Peyer's patch (tissue), 4 donors: ENCODE measurements at regions not wholly inside any gene's neighbourhood (a gene's known extent, or its start where the extent isn't known, plus 50 kb on each side); places are given as distances from the start of the nearest gene placed in this dataset.

Experiments used
- DNase-seq, 3 donors: peaks; one replicate each; pipeline ENCODE4 v3.0.0-alpha.2; 2017 to 2019
- H3K27ac ChIP-seq, 4 donors: fragments of 200-600 bp; sonication (generic); one replicate each; pipeline ENCODE4 v1.5.1; 2016 to 2019
- H3K27me3 ChIP-seq, 2 donors: fragments of 200-600 bp; sonication (generic); one replicate each; pipeline ENCODE4 v1.5.1; 2019
- H3K36me3 ChIP-seq, 3 donors: fragments of 200-600 bp; sonication (generic); one replicate each; pipeline ENCODE4 v1.5.1; 2016 to 2019
- H3K4me1 ChIP-seq, 4 donors: fragments of 200-600 bp; sonication (generic); one replicate each; pipeline ENCODE4 v1.5.1; 2016 to 2019
- H3K4me3 ChIP-seq, 4 donors: fragments of 200-600 bp; sonication (generic); 1 replicate in 3 of 4; 2 replicates in 1 of 4; pipeline ENCODE4 v1.5.1; 2016 to 2019; ENCODE audit warnings: mild to moderate bottlenecking in 1 of 4
- H3K9me3 ChIP-seq, 4 donors: fragments of 200-600 bp; sonication (generic); one replicate each; pipeline ENCODE4 v1.5.1; 2016 to 2019; ENCODE audit warnings: mild to moderate bottlenecking in 1 of 4
- CTCF ChIP-seq, 6 experiments: fragments of 450-650 bp in 4 of 6; fragments of 200-600 bp in 2 of 6; sonication (generic) in 1 of 6; IDR thresholded peaks; one replicate each; pipeline ENCODE4 v1.5.1; 2017 to 2019; ENCODE audit warnings: antibody characterized with exemption in 6 of 6, mild to moderate bottlenecking in 3 of 6, moderate library complexity in 1 of 6
- POLR2A ChIP-seq, 2 donors: fragments of 450-650 bp; IDR thresholded peaks; one replicate each; pipeline ENCODE4 v1.5.1; 2017; ENCODE audit warnings: antibody characterized with exemption in 2 of 2, mild to moderate bottlenecking in 2 of 2, moderate library complexity in 2 of 2

GRCh38 chr9:3687145-3687544 lies 161.3 kb upstream of the RFX3 start:
- no peak for TF ChIP-seq POLR2A (IDR thresholded peaks at IDR 0.05)
- no peak for TF ChIP-seq CTCF (IDR thresholded peaks at IDR 0.05)
- H3K27me3 ChIP-seq, result no peaks in the 10 kb centered on the region
- H3K9me3 ChIP-seq, result no peaks in the 10 kb centered on the region
- no peak overlapping the region for H3K4me3 ChIP-seq
- DNase-seq, result no peak
- H3K4me1 ChIP-seq, result no peaks in the 10 kb centered on the region
- no peak overlapping the region for H3K27ac ChIP-seq
- no peaks in the 10 kb centered on the region for H3K36me3 ChIP-seq

DNA sequence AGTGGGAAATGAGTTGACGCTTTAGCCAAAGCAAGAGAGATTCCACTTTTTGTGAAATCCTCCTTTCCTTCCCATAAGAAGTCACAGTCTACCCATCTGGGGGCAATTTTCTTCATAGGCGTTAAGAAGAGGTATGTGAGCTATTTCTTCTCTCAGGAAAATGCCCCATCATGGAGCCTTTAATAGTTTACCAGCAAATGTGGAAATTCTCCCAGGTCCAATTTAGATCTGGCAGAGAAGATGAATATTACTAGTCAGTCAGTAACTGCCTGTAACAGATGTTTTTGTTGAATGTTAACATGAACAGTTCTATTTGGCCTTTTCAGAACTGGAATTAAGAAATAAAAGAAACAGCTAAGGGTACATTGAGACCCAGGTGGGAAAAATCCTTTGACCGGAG lies 156.4 kb upstream of the RFX3 start:
- H3K27me3 ChIP-seq, result no peaks in the 10 kb centered on the region
- TF ChIP-seq CTCF (IDR thresholded peaks at IDR 0.05) (no peak), POLR2A (IDR thresholded peaks at IDR 0.05) (no peak)
- no peak for DNase-seq

DNA sequence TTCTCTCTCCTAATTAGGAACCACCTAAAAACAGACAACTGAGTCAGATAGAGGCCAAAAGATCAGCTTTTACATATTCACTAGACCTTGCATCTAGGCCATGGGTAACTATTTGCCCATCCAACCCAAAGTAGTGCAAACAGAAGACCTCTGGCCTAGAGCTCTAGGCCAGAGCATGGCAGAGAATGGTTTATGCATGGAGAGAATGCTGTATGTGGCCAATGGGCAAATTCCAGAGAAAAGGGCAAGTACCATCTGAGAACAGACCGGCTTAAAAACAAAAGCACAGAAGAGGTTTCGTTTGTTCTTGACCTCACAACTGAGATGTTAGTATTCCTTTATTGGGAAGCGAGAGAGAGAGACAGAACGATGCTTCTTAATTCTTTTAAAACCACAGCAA lies 151.7 kb upstream of the RFX3 start:
- H3K27ac ChIP-seq, result no peak overlapping the region
- H3K9me3 ChIP-seq, result no peaks in the 10 kb centered on the region
- no peaks in the 10 kb centered on the region for H3K36me3 ChIP-seq
- TF ChIP-seq POLR2A (IDR thresholded peaks at IDR 0.05) (no peak), CTCF (IDR thresholded peaks at IDR 0.05) (no peak)
- H3K27me3 ChIP-seq, result no peaks in the 10 kb centered on the region
- no peak for DNase-seq
- no peaks in the 10 kb centered on the region for H3K4me1 ChIP-seq
- no peak overlapping the region for H3K4me3 ChIP-seq

More for the DNA sequence above, 156.4 kb upstream of the RFX3 start:
- Histone ChIP-seq H3K4me3 (no peak overlapping the region), H3K4me1 (no peaks in the 10 kb centered on the region), H3K9me3 (no peaks in the 10 kb centered on the region), H3K27ac (no peak overlapping the region), H3K36me3 (no peaks in the 10 kb centered on the region)

DNA sequence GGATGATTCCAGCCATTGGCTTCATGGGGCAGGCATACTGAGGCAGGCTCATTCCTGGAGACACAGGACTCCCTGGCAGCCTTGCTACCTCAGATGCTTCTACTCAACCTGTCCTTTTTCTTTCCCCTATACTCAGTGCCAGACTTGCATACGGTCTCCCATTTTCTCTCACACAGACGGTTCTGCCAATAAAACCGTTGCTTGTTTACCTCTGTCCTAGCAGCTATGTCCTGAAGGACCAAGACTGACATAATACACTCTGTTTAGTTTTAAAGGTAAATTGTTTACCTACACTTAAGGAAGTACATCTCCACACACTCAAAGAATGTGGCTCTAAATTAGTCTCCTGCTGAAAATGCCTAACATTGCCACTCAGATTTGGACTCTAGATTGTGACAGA lies 151.0 kb upstream of the RFX3 start:
- DNase-seq, result no peak
- Histone ChIP-seq H3K4me1 (no peaks in the 10 kb centered on the region), H3K36me3 (no peaks in the 10 kb centered on the region), H3K9me3 (no peaks in the 10 kb centered on the region), H3K4me3 (no peak overlapping the region), H3K27ac (no peak overlapping the region), H3K27me3 (no peaks in the 10 kb centered on the region)
- TF ChIP-seq POLR2A (IDR thresholded peaks at IDR 0.05) (no peak), CTCF (IDR thresholded peaks at IDR 0.05) (no peak)

DNA sequence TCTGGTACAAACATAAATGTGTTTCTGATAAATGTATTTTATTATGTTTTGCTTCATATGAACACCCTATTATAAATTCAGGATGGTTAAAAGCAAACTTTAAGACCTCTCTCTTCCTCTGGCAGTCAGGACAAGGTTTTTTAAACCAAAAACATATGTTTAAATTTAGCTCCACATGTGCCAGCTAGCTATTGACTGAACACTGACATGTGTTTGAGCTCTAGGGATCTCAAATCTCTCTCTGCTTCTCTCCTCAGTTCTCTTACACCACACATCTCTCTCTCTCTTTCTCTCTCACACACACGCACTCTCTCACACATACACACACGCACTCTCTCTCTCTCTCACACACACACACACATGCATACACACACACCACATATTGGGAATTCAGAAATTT lies 150.1 kb upstream of the RFX3 start:
- Histone ChIP-seq H3K36me3 (no peaks in the 10 kb centered on the region), H3K4me1 (no peaks in the 10 kb centered on the region), H3K9me3 (no peaks in the 10 kb centered on the region), H3K4me3 (no peak overlapping the region), H3K27me3 (no peaks in the 10 kb centered on the region), H3K27ac (no peak overlapping the region)
- DNase-seq, result no peak
- TF ChIP-seq POLR2A (IDR thresholded peaks at IDR 0.05), result no peak
- no peak for TF ChIP-seq CTCF (IDR thresholded peaks at IDR 0.05)

GRCh38 chr9:3674561-3674960 lies 148.8 kb upstream of the RFX3 start:
- Histone ChIP-seq H3K36me3 (no peaks in the 10 kb centered on the region), H3K27ac (no peak overlapping the region), H3K27me3 (no peaks in the 10 kb centered on the region), H3K4me3 (no peak overlapping the region), H3K4me1 (no peaks in the 10 kb centered on the region), H3K9me3 (no peaks in the 10 kb centered on the region)
- no peak for DNase-seq
- TF ChIP-seq POLR2A (IDR thresholded peaks at IDR 0.05) (no peak), CTCF (IDR thresholded peaks at IDR 0.05) (no peak)
